OCI-LY1 (cell line): ENCODE measurements at regions not wholly inside any gene's neighbourhood (a gene's known extent, or its start where the extent isn't known, plus 50 kb on each side); places are given as distances from the start of the nearest gene placed in this dataset.

Experiments
- H2AFZ ChIP-seq: fragments of 200-600 bp; sonication (generic), shearing (Covaris generic); 2 replicates; pipeline ENCODE4 v1.6.0; 2014; ENCODE audit warnings: antibody characterized with exemption, mild to moderate bottlenecking, low read length
- H3F3A ChIP-seq: fragments of 200-600 bp; sonication (generic), shearing (Covaris generic); 2 replicates; pipeline ENCODE4 v1.6.0; 2014; ENCODE audit warnings: mild to moderate bottlenecking, antibody characterized with exemption, low read length, moderate library complexity; ENCODE audit not compliant: insufficient read depth
- H3K27ac ChIP-seq: fragments of 200-600 bp; sonication (generic); 2 replicates; pipeline ENCODE4 v1.5.1; 2014; ENCODE audit warnings: low read length, mixed run types, mild to moderate bottlenecking, low read depth; ENCODE audit not compliant: poor library complexity, severe bottlenecking
- H3K27me3 ChIP-seq: fragments of 200-600 bp; sonication (generic); 2 replicates; pipeline ENCODE4 v1.6.0; 2014; ENCODE audit warnings: antibody characterized with exemption, mild to moderate bottlenecking, low read length, moderate library complexity; ENCODE audit not compliant: insufficient read depth
- H3K36me3 ChIP-seq: fragments of 200-600 bp; sonication (generic); 2 replicates; pipeline ENCODE4 v1.6.1; 2014; ENCODE audit warnings: mild to moderate bottlenecking, antibody characterized with exemption, low read length, moderate library complexity, mixed read lengths; ENCODE audit not compliant: insufficient read depth
- H3K4me1 ChIP-seq: fragments of 200-600 bp; sonication (generic); 2 replicates; pipeline ENCODE4 v1.5.1; 2014; ENCODE audit warnings: mild to moderate bottlenecking, low read length, moderate library complexity; ENCODE audit not compliant: insufficient read depth, severe bottlenecking
- H3K4me2 ChIP-seq: fragments of 200-600 bp; sonication (generic), shearing (Covaris generic); 2 replicates; pipeline ENCODE4 v1.6.1; 2014; ENCODE audit warnings: low read length
- H3K4me3 ChIP-seq: fragments of 200-600 bp; sonication (generic); 2 replicates; pipeline ENCODE4 v1.5.1; 2014; ENCODE audit warnings: low read length, low read depth, mild to moderate bottlenecking, mixed read lengths; ENCODE audit not compliant: poor library complexity, severe bottlenecking
- H3K79me2 ChIP-seq: fragments of 200-600 bp; shearing (Covaris generic); 2 replicates; pipeline ENCODE4 v1.6.1; 2016; ENCODE audit warnings: mixed run types, low read length, mixed read lengths; ENCODE audit not compliant: insufficient read depth
- H3K9ac ChIP-seq: fragments of 200-600 bp; sonication (generic), shearing (Covaris generic); 2 replicates; pipeline ENCODE4 v1.6.1; 2014; ENCODE audit warnings: mild to moderate bottlenecking, low read length, mixed read lengths
- H3K9me2 ChIP-seq: fragments of 200-600 bp; sonication (generic), shearing (Covaris generic); 2 replicates; pipeline ENCODE4 v1.6.1; 2014; ENCODE audit warnings: low read depth, mild to moderate bottlenecking, low read length, mixed read lengths
- H3K9me3 ChIP-seq: fragments of 200-600 bp; shearing (Covaris generic); 2 replicates; pipeline ENCODE4 v1.6.1; 2014; ENCODE audit warnings: low read length, mixed read lengths
- H4K20me1 ChIP-seq: fragments of 200-600 bp; sonication (generic), shearing (Covaris generic); 2 replicates; pipeline ENCODE4 v1.6.0; 2016; ENCODE audit warnings: mild to moderate bottlenecking, low read length; ENCODE audit not compliant: insufficient read depth
- CTCF ChIP-seq: fragments of 200-600 bp; sonication (generic), shearing (Covaris generic); IDR thresholded peaks from 2 replicates; pipeline ENCODE4 v1.5.1; 2017; ENCODE audit warnings: mild to moderate bottlenecking, antibody characterized with exemption, low read length, moderate library complexity, mixed read lengths
- EZH2 ChIP-seq: fragments of 200-600 bp; sonication (generic), shearing (Covaris generic); IDR thresholded peaks from 2 replicates; pipeline ENCODE4 v1.8.0; 2017; ENCODE audit warnings: borderline replicate concordance, mixed run types, mild to moderate bottlenecking, antibody characterized with exemption, low read length, moderate library complexity, mixed read lengths

GRCh38 chr12:14283489-14284144 lies 81.9 kb upstream of the ATF7IP start:
- peak overlapping the region; percentile 65 for H3K9ac ChIP-seq
- H2AFZ ChIP-seq, result no peak overlapping the region
- H3K79me2 ChIP-seq, result no peaks in the 10 kb centered on the region
- H3K27ac ChIP-seq, result peak overlapping the region; percentile 91
- peaks cover 5% of the 10 kb centered on the region for H3K9me3 ChIP-seq
- no peak for TF ChIP-seq CTCF
- no peak for TF ChIP-seq EZH2
- no peaks in the 10 kb centered on the region for H4K20me1 ChIP-seq
- peak overlapping the region; percentile 47 for H3K4me3 ChIP-seq
- H3K27me3 ChIP-seq, result no peaks in the 10 kb centered on the region
- peak overlapping the region; percentile 62 for H3K4me2 ChIP-seq
- H3K9me2 ChIP-seq, result no peaks in the 10 kb centered on the region
- H3K4me1 ChIP-seq, result peaks cover 39% of the 10 kb centered on the region
- peaks cover 21% of the 10 kb centered on the region for H3K36me3 ChIP-seq
- H3F3A ChIP-seq, result no peaks in the 10 kb centered on the region

DNA sequence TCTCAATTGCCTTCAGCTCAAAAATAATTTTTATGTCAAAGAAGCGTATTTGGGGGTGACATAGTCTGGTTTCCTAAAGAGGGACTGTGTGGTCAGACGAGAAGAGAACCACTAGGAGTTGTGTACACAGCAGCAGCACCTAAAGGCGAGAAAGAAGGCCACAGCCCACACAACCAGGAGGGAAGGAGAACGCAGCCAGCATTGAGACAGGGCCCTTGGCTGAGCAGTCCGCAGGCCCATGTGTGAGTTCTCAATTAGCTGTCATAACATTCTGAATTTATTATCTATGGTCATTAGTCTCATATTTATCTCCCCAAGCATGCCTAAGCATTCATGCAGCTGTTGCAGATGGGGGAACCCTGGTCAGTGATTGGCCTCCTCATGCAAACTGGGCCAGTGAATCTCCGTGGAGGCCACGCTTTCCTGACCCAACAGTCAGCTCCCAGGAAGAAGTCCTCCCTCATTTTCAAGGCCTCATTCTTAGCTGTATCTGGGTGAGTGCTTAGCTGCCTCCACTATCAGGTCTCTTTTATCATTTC lies 81.2 kb upstream of the ATF7IP start:
- no peaks in the 10 kb centered on the region for H3F3A ChIP-seq
- H4K20me1 ChIP-seq, result no peaks in the 10 kb centered on the region
- H3K27ac ChIP-seq, result peak overlapping the region; percentile 91
- no peaks in the 10 kb centered on the region for H3K9me2 ChIP-seq
- no peaks in the 10 kb centered on the region for H3K27me3 ChIP-seq
- peaks cover 35% of the 10 kb centered on the region for H3K4me1 ChIP-seq
- peak overlapping the region; percentile 47 for H3K4me3 ChIP-seq
- H2AFZ ChIP-seq, result peak overlapping the region; percentile 17; the same call in 1 of the 2 replicates
- peak overlapping the region; percentile 65 for H3K9ac ChIP-seq
- H3K9me3 ChIP-seq, result peaks cover 10% of the 10 kb centered on the region
- peak overlapping the region; percentile 62 for H3K4me2 ChIP-seq
- no peaks in the 10 kb centered on the region; the same call in 1 of the 2 replicates for H3K79me2 ChIP-seq
- H3K36me3 ChIP-seq, result peaks cover 27% of the 10 kb centered on the region
- TF ChIP-seq EZH2 (no peak), CTCF (peak; percentile 26; the same call in 1 of the 2 replicates)

DNA sequence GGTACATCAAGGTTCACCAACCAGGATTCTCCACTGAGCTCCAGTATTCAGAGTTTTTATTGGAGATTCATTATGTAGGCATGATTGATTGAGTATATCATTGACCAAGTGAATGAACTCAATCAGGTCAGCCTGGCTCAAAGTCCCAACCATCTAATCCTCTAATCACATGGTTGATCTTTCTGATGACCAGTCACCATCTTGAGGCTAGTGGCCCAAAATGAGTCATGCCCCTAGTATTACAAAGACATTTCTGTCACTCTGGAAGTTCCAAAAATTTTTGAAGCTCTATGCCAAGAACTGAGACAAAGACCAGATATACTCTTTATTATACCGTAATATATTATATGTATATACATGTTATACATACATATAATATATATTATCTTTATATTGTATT lies 75.9 kb upstream of the ATF7IP start:
- Histone ChIP-seq H2AFZ (no peak overlapping the region), H3K4me1 (peaks cover 19% of the 10 kb centered on the region), H3K9ac (no peak overlapping the region), H3K4me3 (no peak overlapping the region), H4K20me1 (no peaks in the 10 kb centered on the region), H3K9me3 (peaks cover 13% of the 10 kb centered on the region), H3K27ac (no peak overlapping the region), H3K27me3 (no peaks in the 10 kb centered on the region), H3F3A (no peaks in the 10 kb centered on the region), H3K4me2 (no peak overlapping the region), H3K36me3 (peaks cover 37% of the 10 kb centered on the region), H3K79me2 (no peaks in the 10 kb centered on the region; the same call in 1 of the 2 replicates), H3K9me2 (no peaks in the 10 kb centered on the region)
- TF ChIP-seq EZH2 (no peak), CTCF (no peak)
